HCT116 (cell line): ENCODE measurements at regions not wholly inside any gene's neighbourhood (a gene's known extent, or its start where the extent isn't known, plus 50 kb on each side); places are given as distances from the start of the nearest gene placed in this dataset.

Experiments
- ATAC-seq: fragments of 200-7000 bp; cut with Tn5 transposase; 2 replicates; pipeline ENCODE4 v1.9.1; 2020; ENCODE audit warnings: mild to moderate bottlenecking, moderate library complexity
- BruUV-seq: library from RNA; stranded (reverse); fragments of 400-500 nt; replicated peaks from 2 replicates; lab custom pipeline; 2021; lab: Mats Ljungman, UMichigan
- CTCF ChIA-PET: fragments of 300-600 bp; sonication (Branson Sonifier 250); formaldehyde crosslinking; loops from one replicate; lab custom pipeline; 2021; ENCODE audit warnings: antibody characterized with exemption; lab: Charles Lee
- POLR2A ChIA-PET: fragments of 300-600, 350-600 bp; sonication (Branson Sonifier 250); formaldehyde crosslinking; loops from one replicate; lab custom pipeline; 2021; ENCODE audit warnings: antibody characterized with exemption; lab: Charles Lee
- RAD21 ChIA-PET, 2 experiments: fragments of 300-600 bp; sonication (Branson Sonifier 250); formaldehyde crosslinking; loops; one replicate each; lab custom pipeline; 2023; ENCODE audit warnings: low total read pairs in 2 of 2; ENCODE audit not compliant: uncharacterized antibody in 2 of 2, unreplicated experiment in 2 of 2, low non-redundant PET in 1 of 2; lab: Charles Lee
- DNase-seq: peaks from one replicate; pipeline ENCODE4 v3.0.0-alpha.2; 2010; ENCODE audit warnings: low read depth, low spot score
- H2AFZ ChIP-seq: fragments of 200-600 bp; shearing (Covaris generic), sonication (generic); 2 replicates; pipeline ENCODE4 v1.6.1; 2017; ENCODE audit warnings: low read depth, mixed run types, mixed read lengths, antibody characterized with exemption, low read length; ENCODE audit not compliant: poor library complexity, severe bottlenecking
- H3K27ac ChIP-seq: 2 replicates; pipeline ENCODE4 v1.5.1; 2012; ENCODE audit warnings: low read depth, low read length
- H3K27me3 ChIP-seq: fragments of 200-600 bp; sonication (generic); 2 replicates; pipeline ENCODE4 v1.6.1; 2016; ENCODE audit warnings: mixed run types, low read length, mixed read lengths; ENCODE audit not compliant: insufficient read depth
- H3K36me3 ChIP-seq, 2 experiments: fragments of 200-500 bp in 1 of 2; fragments of 200-600 bp in 1 of 2; sonication (Bioruptor generic) in 1 of 2; sonication (generic) in 1 of 2; 2 replicates each; pipeline versions ENCODE4 v1.5.1 to v1.6.1; 2014 to 2016; ENCODE audit warnings: low read length in 2 of 2, inconsistent platforms in 1 of 2, mixed read lengths in 1 of 2, mixed run types in 1 of 2; ENCODE audit not compliant: insufficient read depth in 2 of 2, control insufficient read depth in 1 of 2
- H3K4me1 ChIP-seq, 2 experiments: fragments of 200-600 bp in 1 of 2; sonication (generic) in 1 of 2; 2 replicates each; pipeline versions ENCODE4 v1.5.1 to v1.6.1; 2012 to 2017; ENCODE audit warnings: low read length in 2 of 2, inconsistent platforms in 1 of 2, mild to moderate bottlenecking in 1 of 2, mixed read lengths in 1 of 2, mixed run types in 1 of 2, moderate library complexity in 1 of 2; ENCODE audit not compliant: insufficient read depth in 2 of 2, control insufficient read depth in 1 of 2
- H3K4me2 ChIP-seq: fragments of 200-600 bp; sonication (generic); 2 replicates; pipeline ENCODE4 v1.6.1; 2017; ENCODE audit warnings: mixed run types, low read length, mixed read lengths
- H3K4me3 ChIP-seq, 2 experiments: fragments of 200-600 bp in 1 of 2; sonication (generic) in 1 of 2; replicated peaks in 1 of 2; 2 replicates each; pipeline ENCODE4 v1.5.1; 2011 to 2016; ENCODE audit warnings: low read length in 2 of 2, control low read depth in 1 of 2, low read depth in 1 of 2, mild to moderate bottlenecking in 1 of 2, mixed read lengths in 1 of 2, mixed run types in 1 of 2
- H3K79me2 ChIP-seq: fragments of 200-600 bp; sonication (generic); 2 replicates; pipeline ENCODE4 v1.6.1; 2017; ENCODE audit warnings: mild to moderate bottlenecking, mixed run types, low read length, moderate library complexity, mixed read lengths; ENCODE audit not compliant: insufficient read depth
- H3K9ac ChIP-seq: fragments of 200-600 bp; sonication (generic); 2 replicates; pipeline ENCODE4 v1.6.1; 2016; ENCODE audit warnings: low read length, mixed read lengths
- H3K9me2 ChIP-seq: fragments of 200-600 bp; sonication (generic), shearing (Covaris generic); 2 replicates; pipeline ENCODE4 v1.6.1; 2017; ENCODE audit warnings: mixed run types, mild to moderate bottlenecking, moderate library complexity; ENCODE audit not compliant: insufficient read depth
- H3K9me3 ChIP-seq, 2 experiments: fragments of 200-500 bp in 1 of 2; fragments of 200-600 bp in 1 of 2; sonication (Bioruptor generic) in 1 of 2; sonication (generic) in 1 of 2; 2 replicates each; pipeline ENCODE4 v1.6.1; 2014 to 2017; ENCODE audit warnings: low read length in 2 of 2, mixed read lengths in 2 of 2, inconsistent platforms in 1 of 2, low read depth in 1 of 2, mild to moderate bottlenecking in 1 of 2, mixed run types in 1 of 2, moderate library complexity in 1 of 2; ENCODE audit not compliant: control insufficient read depth in 1 of 2, insufficient read depth in 1 of 2
- H4K20me1 ChIP-seq: fragments of 200-600 bp; sonication (generic), shearing (Covaris generic); 2 replicates; pipeline ENCODE4 v1.6.1; 2017; ENCODE audit warnings: mixed run types, mild to moderate bottlenecking, moderate library complexity; ENCODE audit not compliant: insufficient read depth
- CBX3 ChIP-seq: IDR thresholded peaks from 2 replicates; pipeline ENCODE4 v1.6.1; 2012; ENCODE audit warnings: low read depth
- CTCF ChIP-seq, 3 experiments: fragments of 200-600 bp in 1 of 3; sonication (generic) in 1 of 3; IDR thresholded peaks in 2 of 3; conservative IDR thresholded peaks in 1 of 3; 2 replicates each; pipeline ENCODE4 v1.5.1; 2012 to 2017; ENCODE audit warnings: low read depth in 2 of 3, low read length in 2 of 3, antibody characterized with exemption in 1 of 3, borderline replicate concordance in 1 of 3, control low read depth in 1 of 3, mild to moderate bottlenecking in 1 of 3, mixed read lengths in 1 of 3, mixed run types in 1 of 3, moderate library complexity in 1 of 3; ENCODE audit not compliant: insufficient read depth in 1 of 3
- EGR1 ChIP-seq: IDR thresholded peaks from 2 replicates; pipeline ENCODE4 v1.6.1; 2012; ENCODE audit warnings: low read depth
- ELF1 ChIP-seq: IDR thresholded peaks from 2 replicates; pipeline ENCODE4 v1.6.1; 2012; ENCODE audit warnings: low read depth, borderline replicate concordance
- EZH2 ChIP-seq: fragments of 200-600 bp; sonication (generic); IDR thresholded peaks from 2 replicates; pipeline ENCODE4 v1.6.1; 2017; ENCODE audit warnings: antibody characterized with exemption, mixed run types
- JUND ChIP-seq: IDR thresholded peaks from 2 replicates; pipeline ENCODE4 v1.6.1; 2012
- POLR2AphosphoS5 ChIP-seq: IDR thresholded peaks from 2 replicates; pipeline ENCODE4 v1.6.1; 2011; ENCODE audit warnings: mild to moderate bottlenecking, low read depth, low read length, moderate library complexity
- SP1 ChIP-seq: IDR thresholded peaks from 2 replicates; pipeline ENCODE4 v1.6.1; 2012; ENCODE audit warnings: low read depth
- SRF ChIP-seq: IDR thresholded peaks from 2 replicates; pipeline ENCODE4 v1.6.1; 2012; ENCODE audit warnings: low read depth
- TCF7L2 ChIP-seq: IDR thresholded peaks from 2 replicates; pipeline ENCODE4 v1.7.0; 2011; ENCODE audit warnings: borderline replicate concordance, inconsistent platforms; ENCODE audit not compliant: insufficient read depth, insufficient read length; ENCODE audit errors: extremely low read depth
- ZBTB33 ChIP-seq: IDR thresholded peaks from 2 replicates; pipeline ENCODE4 v1.6.1; 2011; ENCODE audit warnings: mild to moderate bottlenecking, low read length, moderate library complexity; ENCODE audit not compliant: insufficient replicate concordance; ENCODE audit errors: extremely low read depth
- ZFX ChIP-seq: fragments of 450-650 bp; IDR thresholded peaks from 2 replicates; pipeline ENCODE4 v1.6.1; 2017
- ZNF274 ChIP-seq: fragments of 200-500 bp; sonication (Bioruptor generic); IDR thresholded peaks from 2 replicates; pipeline ENCODE4 v1.6.1; 2014; ENCODE audit warnings: mild to moderate bottlenecking, low read depth, low read length, inconsistent platforms
- intact Hi-C: fragments of 100-400 bp; cut with micrococcal nuclease; formaldehyde crosslinking; loops from 2 replicates; pipeline ENCODE4 v1.10.0; 2022

GRCh38 chr3:73680391-73681095 lies 55.8 kb upstream of the PDZRN3 start:
- RAD21 ChIA-PET = no interaction called here
- H3K79me2 ChIP-seq = no peaks in the 10 kb centered on the region
- no peak overlapping the region for H3K4me2 ChIP-seq
- H3K36me3 ChIP-seq = no peaks in the 10 kb centered on the region
- no peak overlapping the region for H2AFZ ChIP-seq
- TF ChIP-seq EZH2 = no peak
- no peak overlapping the region for H3K4me3 ChIP-seq
- no peak for ATAC-seq
- no peak for DNase-seq
- POLR2A ChIA-PET = no interaction called here
- H3K27me3 ChIP-seq = no peaks in the 10 kb centered on the region
- BruUV-seq = no TSS peak
- no peaks in the 10 kb centered on the region for H3K4me1 ChIP-seq
- intact Hi-C loops = no loop called here
- no peaks in the 10 kb centered on the region for H4K20me1 ChIP-seq
- no peak overlapping the region for H3K27ac ChIP-seq
- H3K9me2 ChIP-seq = no peaks in the 10 kb centered on the region
- CTCF ChIA-PET = no interaction called here
- no peak overlapping the region for H3K9ac ChIP-seq
- H3K9me3 ChIP-seq = no peaks in the 10 kb centered on the region; a peak in 1 of 4 replicates

GRCh38 chr3:73677336-73678024 lies 52.7 kb upstream of the PDZRN3 start:
- H2AFZ ChIP-seq = no peak overlapping the region
- H3K9me2 ChIP-seq = no peaks in the 10 kb centered on the region
- no peak overlapping the region for H3K27ac ChIP-seq
- BruUV-seq = no TSS peak
- no peaks in the 10 kb centered on the region for H4K20me1 ChIP-seq
- no peak overlapping the region for H3K9ac ChIP-seq
- ChIA-PET POLR2A (no interaction called here), RAD21 (no interaction called here), CTCF (no interaction called here)
- DNase-seq = no peak
- no peaks in the 10 kb centered on the region for H3K27me3 ChIP-seq
- H3K36me3 ChIP-seq = no peaks in the 10 kb centered on the region
- no peak overlapping the region for H3K4me3 ChIP-seq
- intact Hi-C loops = no loop called here
- no peak overlapping the region for H3K4me2 ChIP-seq
- ATAC-seq = no peak
- H3K4me1 ChIP-seq = no peaks in the 10 kb centered on the region
- no peaks in the 10 kb centered on the region; a peak in 1 of 4 replicates for H3K9me3 ChIP-seq
- H3K79me2 ChIP-seq = no peaks in the 10 kb centered on the region
- no peak for TF ChIP-seq ZNF274
- no peak for TF ChIP-seq CBX3
- TF ChIP-seq SP1 = no peak
- no peak for TF ChIP-seq TCF7L2
- TF ChIP-seq ELF1 = no peak
- no peak for TF ChIP-seq JUND
- no peak for TF ChIP-seq POLR2AphosphoS5
- TF ChIP-seq SRF = no peak
- no peak for TF ChIP-seq ZFX
- no peak for TF ChIP-seq ZBTB33
- TF ChIP-seq CTCF (IDR thresholded peaks at IDR 0.05 in 2 of 3, conservative IDR thresholded peaks at IDR 0.05 in 1 of 3; ENCODE audit: borderline replicate concordance in 1 of 3, insufficient read depth in 1 of 3, low read depth in 2 of 3, low read length in 2 of 3) = no peak
- no peak for TF ChIP-seq EGR1
- no peak for TF ChIP-seq EZH2
